ENCODE measurements at regions not wholly inside any gene's neighbourhood (a gene's known extent, or its start where the extent isn't known, plus 50 kb on each side); places are given as distances from the start of the nearest gene placed in this dataset.

DNA sequence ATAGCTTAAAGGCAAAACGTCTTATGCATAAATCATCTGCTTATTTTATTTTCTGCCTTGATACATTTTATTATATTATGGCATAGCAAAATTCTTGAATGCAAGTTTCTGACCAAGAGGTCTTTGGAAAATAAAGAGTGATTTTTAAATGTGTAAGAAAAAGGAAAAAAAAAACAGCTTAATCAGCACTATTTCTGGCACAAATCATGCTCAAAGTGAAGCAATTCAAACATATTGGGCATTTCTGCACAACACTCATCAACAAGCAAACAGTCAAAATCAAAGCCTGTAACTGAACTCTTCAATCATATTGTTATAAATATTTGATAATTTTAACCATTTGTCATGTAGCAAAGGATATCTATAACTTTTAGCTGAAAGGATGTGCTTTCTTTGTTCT is 250.9 kb downstream of the PTPRC start:
- Histone ChIP-seq H3K4me1 (ENCODE audit: control insufficient read depth, insufficient read depth, low read length) (no peaks in the 10 kb centered on the region), H3K4me3 (ENCODE audit: low read depth, low read length) (no peak overlapping the region), H3K36me3 (ENCODE audit: control insufficient read depth, insufficient read depth, low read length) (no peaks in the 10 kb centered on the region), H3K9ac (ENCODE audit: low read depth, low read length) (no peak overlapping the region), H3K27me3 (ENCODE audit: control insufficient read depth, insufficient read depth, low read length) (no peaks in the 10 kb centered on the region), H3K9me3 (ENCODE audit: control insufficient read depth, insufficient read depth, low read length) (no peaks in the 10 kb centered on the region)

GRCh38 chr1:198890214-198890930 is 251.5 kb downstream of the PTPRC start:
- H3K36me3 ChIP-seq (ENCODE audit: control insufficient read depth, insufficient read depth, low read length), result no peaks in the 10 kb centered on the region
- H3K9ac ChIP-seq (ENCODE audit: low read depth, low read length), result no peak overlapping the region
- H3K27me3 ChIP-seq (ENCODE audit: control insufficient read depth, insufficient read depth, low read length), result no peaks in the 10 kb centered on the region
- H3K4me1 ChIP-seq (ENCODE audit: control insufficient read depth, insufficient read depth, low read length), result no peaks in the 10 kb centered on the region
- no peak overlapping the region for H3K4me3 ChIP-seq (ENCODE audit: low read depth, low read length)
- no peaks in the 10 kb centered on the region for H3K9me3 ChIP-seq (ENCODE audit: control insufficient read depth, insufficient read depth, low read length)

GRCh38 chr1:198892065-198892464 is 253.2 kb downstream of the PTPRC start:
- H3K4me3 ChIP-seq (ENCODE audit: low read depth, low read length), result no peak overlapping the region
- no peaks in the 10 kb centered on the region for H3K27me3 ChIP-seq (ENCODE audit: control insufficient read depth, insufficient read depth, low read length)
- no peaks in the 10 kb centered on the region for H3K36me3 ChIP-seq (ENCODE audit: control insufficient read depth, insufficient read depth, low read length)
- H3K9ac ChIP-seq (ENCODE audit: low read depth, low read length), result no peak overlapping the region
- no peaks in the 10 kb centered on the region for H3K9me3 ChIP-seq (ENCODE audit: control insufficient read depth, insufficient read depth, low read length)
- H3K4me1 ChIP-seq (ENCODE audit: control insufficient read depth, insufficient read depth, low read length), result no peaks in the 10 kb centered on the region

GRCh38 chr1:198893141-198893540 is 254.3 kb downstream of the PTPRC start:
- Histone ChIP-seq H3K9ac (ENCODE audit: low read depth, low read length) (no peak overlapping the region), H3K4me3 (ENCODE audit: low read depth, low read length) (no peak overlapping the region), H3K36me3 (ENCODE audit: control insufficient read depth, insufficient read depth, low read length) (no peaks in the 10 kb centered on the region), H3K9me3 (ENCODE audit: control insufficient read depth, insufficient read depth, low read length) (no peaks in the 10 kb centered on the region), H3K4me1 (ENCODE audit: control insufficient read depth, insufficient read depth, low read length) (no peaks in the 10 kb centered on the region), H3K27me3 (ENCODE audit: control insufficient read depth, insufficient read depth, low read length) (no peaks in the 10 kb centered on the region)

GRCh38 chr1:198893763-198894444 is 255.1 kb downstream of the PTPRC start:
- Histone ChIP-seq H3K4me1 (ENCODE audit: control insufficient read depth, insufficient read depth, low read length) (no peaks in the 10 kb centered on the region), H3K9ac (ENCODE audit: low read depth, low read length) (no peak overlapping the region)

DNA sequence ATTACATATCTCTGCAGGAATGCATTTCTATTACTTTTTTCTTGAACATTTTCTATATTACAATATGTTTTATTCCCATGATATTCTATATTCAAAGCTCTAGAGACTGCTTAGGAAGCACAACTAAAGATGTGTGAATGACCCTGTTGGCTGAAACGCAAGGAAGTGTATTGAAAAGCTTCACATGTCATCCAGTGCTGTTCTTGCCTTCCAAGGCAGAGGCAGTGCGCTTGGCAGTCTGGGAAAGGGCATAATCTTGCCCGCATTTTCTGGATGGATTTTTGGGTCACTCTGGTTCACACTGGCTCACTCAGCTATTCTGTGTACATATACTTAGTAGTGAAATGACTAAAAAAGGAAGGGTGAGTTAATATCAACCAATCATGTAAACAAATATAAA is 262.4 kb downstream of the PTPRC start:
- Histone ChIP-seq H3K9ac (ENCODE audit: low read depth, low read length) (no peak overlapping the region), H3K27me3 (ENCODE audit: control insufficient read depth, insufficient read depth, low read length) (no peaks in the 10 kb centered on the region), H3K9me3 (ENCODE audit: control insufficient read depth, insufficient read depth, low read length) (no peaks in the 10 kb centered on the region), H3K4me3 (ENCODE audit: low read depth, low read length) (no peak overlapping the region), H3K36me3 (ENCODE audit: control insufficient read depth, insufficient read depth, low read length) (no peaks in the 10 kb centered on the region), H3K4me1 (ENCODE audit: control insufficient read depth, insufficient read depth, low read length) (peaks cover 14% of the 10 kb centered on the region)

More at GRCh38 chr1:198893763-198894444, 255.1 kb downstream of the PTPRC start:
- H3K27me3 ChIP-seq (ENCODE audit: control insufficient read depth, insufficient read depth, low read length), result no peaks in the 10 kb centered on the region
- H3K36me3 ChIP-seq (ENCODE audit: control insufficient read depth, insufficient read depth, low read length), result no peaks in the 10 kb centered on the region
- no peak overlapping the region for H3K4me3 ChIP-seq (ENCODE audit: low read depth, low read length)
- H3K9me3 ChIP-seq (ENCODE audit: control insufficient read depth, insufficient read depth, low read length), result no peaks in the 10 kb centered on the region

GRCh38 chr1:198902655-198903054 is 263.8 kb downstream of the PTPRC start:
- no peak overlapping the region for H3K9ac ChIP-seq (ENCODE audit: low read depth, low read length)

GRCh38 chr1:198903203-198903602 is 264.4 kb downstream of the PTPRC start:
- Histone ChIP-seq H3K9me3 (ENCODE audit: control insufficient read depth, insufficient read depth, low read length) (no peaks in the 10 kb centered on the region), H3K27me3 (ENCODE audit: control insufficient read depth, insufficient read depth, low read length) (no peaks in the 10 kb centered on the region), H3K4me3 (ENCODE audit: low read depth, low read length) (no peak overlapping the region), H3K4me1 (ENCODE audit: control insufficient read depth, insufficient read depth, low read length) (peaks cover 14% of the 10 kb centered on the region), H3K36me3 (ENCODE audit: control insufficient read depth, insufficient read depth, low read length) (no peaks in the 10 kb centered on the region), H3K9ac (ENCODE audit: low read depth, low read length) (no peak overlapping the region)

More at GRCh38 chr1:198902655-198903054, 263.8 kb downstream of the PTPRC start:
- H3K27me3 ChIP-seq (ENCODE audit: control insufficient read depth, insufficient read depth, low read length), result no peaks in the 10 kb centered on the region
- no peak overlapping the region for H3K4me3 ChIP-seq (ENCODE audit: low read depth, low read length)
- no peaks in the 10 kb centered on the region for H3K36me3 ChIP-seq (ENCODE audit: control insufficient read depth, insufficient read depth, low read length)
- H3K4me1 ChIP-seq (ENCODE audit: control insufficient read depth, insufficient read depth, low read length), result peaks cover 14% of the 10 kb centered on the region
- H3K9me3 ChIP-seq (ENCODE audit: control insufficient read depth, insufficient read depth, low read length), result no peaks in the 10 kb centered on the region

- Histone ChIP-seq H3K4me3 (ENCODE audit: low read depth, low read length) (no peak overlapping the region), H3K9me3 (ENCODE audit: control insufficient read depth, insufficient read depth, low read length) (no peaks in the 10 kb centered on the region), H3K36me3 (ENCODE audit: control insufficient read depth, insufficient read depth, low read length) (no peaks in the 10 kb centered on the region), H3K9ac (ENCODE audit: low read depth, low read length) (no peak overlapping the region), H3K27me3 (ENCODE audit: control insufficient read depth, insufficient read depth, low read length) (no peaks in the 10 kb centered on the region), H3K4me1 (ENCODE audit: control insufficient read depth, insufficient read depth, low read length) (peaks cover 14% of the 10 kb centered on the region)
Measured at GRCh38 chr1:198903621-198904020, 264.8 kb downstream of the PTPRC start.

GRCh38 chr1:198904321-198904720 is 265.5 kb downstream of the PTPRC start:
- H3K4me3 ChIP-seq (ENCODE audit: low read depth, low read length), result no peak overlapping the region
- H3K9me3 ChIP-seq (ENCODE audit: control insufficient read depth, insufficient read depth, low read length), result no peaks in the 10 kb centered on the region
- no peaks in the 10 kb centered on the region for H3K27me3 ChIP-seq (ENCODE audit: control insufficient read depth, insufficient read depth, low read length)
- no peaks in the 10 kb centered on the region for H3K36me3 ChIP-seq (ENCODE audit: control insufficient read depth, insufficient read depth, low read length)
- H3K4me1 ChIP-seq (ENCODE audit: control insufficient read depth, insufficient read depth, low read length), result peaks cover 14% of the 10 kb centered on the region
- H3K9ac ChIP-seq (ENCODE audit: low read depth, low read length), result no peak overlapping the region

DNA sequence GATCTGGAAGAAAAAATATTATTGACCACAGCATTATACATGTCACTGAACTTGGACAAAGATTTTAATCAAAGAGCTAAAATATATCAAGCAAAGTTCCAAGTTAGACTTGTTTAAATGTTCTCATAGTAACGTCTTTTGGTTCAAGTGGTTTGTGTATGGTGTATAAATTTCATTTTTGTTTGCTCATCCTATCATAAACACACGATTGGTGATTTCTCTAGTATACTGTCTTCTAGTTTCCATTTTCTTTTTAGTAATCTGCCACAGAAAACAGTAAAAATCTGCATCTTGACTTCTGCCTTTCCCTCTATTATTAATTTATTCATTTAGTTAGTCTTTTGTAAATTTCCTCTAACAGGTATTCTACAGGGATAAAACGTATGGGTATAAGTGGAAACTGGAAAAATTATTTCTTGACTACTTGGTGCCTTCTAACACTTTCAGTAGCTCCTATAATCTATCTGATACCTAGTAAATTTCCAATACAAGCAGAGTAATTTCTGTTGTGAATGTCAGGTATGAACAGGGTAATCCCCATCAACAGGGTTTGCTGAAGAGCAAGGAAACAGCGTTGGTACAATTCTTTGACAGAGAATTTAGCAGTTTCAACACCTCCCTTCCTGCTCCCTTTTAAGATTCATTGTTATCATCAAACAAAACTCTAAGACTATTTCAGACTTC is 268.0 kb downstream of the PTPRC start:
- Histone ChIP-seq H3K4me3 (ENCODE audit: low read depth, low read length) (no peak overlapping the region), H3K9me3 (ENCODE audit: control insufficient read depth, insufficient read depth, low read length) (no peaks in the 10 kb centered on the region), H3K36me3 (ENCODE audit: control insufficient read depth, insufficient read depth, low read length) (no peaks in the 10 kb centered on the region), H3K9ac (ENCODE audit: low read depth, low read length) (no peak overlapping the region), H3K4me1 (ENCODE audit: control insufficient read depth, insufficient read depth, low read length) (peaks cover 14% of the 10 kb centered on the region), H3K27me3 (ENCODE audit: control insufficient read depth, insufficient read depth, low read length) (no peaks in the 10 kb centered on the region)

DNA sequence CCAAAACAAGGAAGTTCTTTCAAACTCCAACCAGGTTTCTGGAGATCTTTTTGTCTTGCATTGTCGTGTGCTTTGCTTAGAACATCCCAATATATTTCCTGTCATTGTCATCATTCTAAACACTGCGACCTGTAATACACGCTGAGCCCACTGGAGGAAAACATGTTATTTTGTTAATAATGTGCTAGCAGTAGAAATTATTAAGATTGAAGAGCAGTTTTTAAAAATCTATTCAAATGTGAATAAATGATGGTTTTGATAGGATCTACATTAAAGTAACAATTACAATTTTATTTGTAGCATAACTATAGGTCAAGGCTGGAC is 268.5 kb downstream of the PTPRC start:
- no peaks in the 10 kb centered on the region for H3K27me3 ChIP-seq (ENCODE audit: control insufficient read depth, insufficient read depth, low read length)
- H3K4me1 ChIP-seq (ENCODE audit: control insufficient read depth, insufficient read depth, low read length), result peaks cover 14% of the 10 kb centered on the region
- H3K9me3 ChIP-seq (ENCODE audit: control insufficient read depth, insufficient read depth, low read length), result no peaks in the 10 kb centered on the region
- no peak overlapping the region for H3K9ac ChIP-seq (ENCODE audit: low read depth, low read length)
- H3K4me3 ChIP-seq (ENCODE audit: low read depth, low read length), result no peak overlapping the region
- no peaks in the 10 kb centered on the region for H3K36me3 ChIP-seq (ENCODE audit: control insufficient read depth, insufficient read depth, low read length)

Measured in iPS-15b (cell line).